ENCODE measurements at regions not wholly inside any gene's neighbourhood (a gene's known extent, or its start where the extent isn't known, plus 50 kb on each side); places are given as distances from the start of the nearest gene placed in this dataset.

GRCh38 chr12:94801745-94802144 lies 151.4 kb upstream of the TMCC3 start:
- TF ChIP-seq, protein P1, sequence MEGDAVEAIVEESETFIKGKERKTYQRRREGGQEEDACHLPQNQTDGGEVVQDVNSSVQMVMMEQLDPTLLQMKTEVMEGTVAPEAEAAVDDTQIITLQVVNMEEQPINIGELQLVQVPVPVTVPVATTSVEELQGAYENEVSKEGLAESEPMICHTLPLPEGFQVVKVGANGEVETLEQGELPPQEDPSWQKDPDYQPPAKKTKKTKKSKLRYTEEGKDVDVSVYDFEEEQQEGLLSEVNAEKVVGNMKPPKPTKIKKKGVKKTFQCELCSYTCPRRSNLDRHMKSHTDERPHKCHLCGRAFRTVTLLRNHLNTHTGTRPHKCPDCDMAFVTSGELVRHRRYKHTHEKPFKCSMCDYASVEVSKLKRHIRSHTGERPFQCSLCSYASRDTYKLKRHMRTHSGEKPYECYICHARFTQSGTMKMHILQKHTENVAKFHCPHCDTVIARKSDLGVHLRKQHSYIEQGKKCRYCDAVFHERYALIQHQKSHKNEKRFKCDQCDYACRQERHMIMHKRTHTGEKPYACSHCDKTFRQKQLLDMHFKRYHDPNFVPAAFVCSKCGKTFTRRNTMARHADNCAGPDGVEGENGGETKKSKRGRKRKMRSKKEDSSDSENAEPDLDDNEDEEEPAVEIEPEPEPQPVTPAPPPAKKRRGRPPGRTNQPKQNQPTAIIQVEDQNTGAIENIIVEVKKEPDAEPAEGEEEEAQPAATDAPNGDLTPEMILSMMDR (IDR thresholded peaks at IDR 0.05) = no peak
- no peak for TF ChIP-seq POLR2AphosphoS5 (IDR thresholded peaks at IDR 0.05)

Data from prostate gland (tissue), 2 donors.